ENCODE measurements at regions not wholly inside any gene's neighbourhood (a gene's known extent, or its start where the extent isn't known, plus 50 kb on each side); places are given as distances from the start of the nearest gene placed in this dataset.

GRCh38 chr10:111745982-111746381, 437.6 kb downstream of the GPAM start:
- DNase-seq (ENCODE audit: low read depth) = no peak

- no peak for DNase-seq (ENCODE audit: low read depth)
These were observed 435.8 kb downstream of the GPAM start for GRCh38 chr10:111747751-111748150.

- DNase-seq (ENCODE audit: low read depth) = no peak
These were observed 435.4 kb downstream of the GPAM start for GRCh38 chr10:111748184-111748583.

- no peak for DNase-seq (ENCODE audit: low read depth)
These were observed 433.3 kb downstream of the GPAM start for GRCh38 chr10:111750165-111750849.

- no peak for DNase-seq (ENCODE audit: low read depth)
These were observed 427.1 kb downstream of the GPAM start for GRCh38 chr10:111756217-111757061.

GRCh38 chr10:111758593-111758992, 425.0 kb downstream of the GPAM start:
- no peak for DNase-seq (ENCODE audit: low read depth)

GRCh38 chr10:111762114-111762513, 421.5 kb downstream of the GPAM start:
- no peak for DNase-seq (ENCODE audit: low read depth)

GRCh38 chr10:111765216-111765615, 418.3 kb downstream of the GPAM start:
- DNase-seq (ENCODE audit: low read depth) = no peak

- no peak for DNase-seq (ENCODE audit: low read depth)
These were observed 417.1 kb downstream of the GPAM start for GRCh38 chr10:111766464-111766863.

- DNase-seq (ENCODE audit: low read depth) = no peak
These were observed 415.9 kb downstream of the GPAM start for GRCh38 chr10:111767661-111768060.

GRCh38 chr10:111773950-111774349, 409.6 kb downstream of the GPAM start:
- no peak for DNase-seq (ENCODE audit: low read depth)

- DNase-seq (ENCODE audit: low read depth) = no peak
These were observed 409.1 kb downstream of the GPAM start for GRCh38 chr10:111774486-111774885.

- DNase-seq (ENCODE audit: low read depth) = no peak
These were observed 399.1 kb downstream of the GPAM start for GRCh38 chr10:111784436-111784835.

- DNase-seq (ENCODE audit: low read depth) = no peak
These were observed 398.6 kb downstream of the GPAM start for GRCh38 chr10:111784946-111785465.

GRCh38 chr10:111785921-111786320, 397.6 kb downstream of the GPAM start:
- no peak for DNase-seq (ENCODE audit: low read depth)

GRCh38 chr10:111789821-111790220, 393.7 kb downstream of the GPAM start:
- no peak for DNase-seq (ENCODE audit: low read depth)

GRCh38 chr10:111801841-111802240, 381.7 kb downstream of the GPAM start:
- no peak for DNase-seq (ENCODE audit: low read depth)

- DNase-seq (ENCODE audit: low read depth) = no peak
These were observed 378.8 kb downstream of the GPAM start for GRCh38 chr10:111804781-111805180.

GRCh38 chr10:111811517-111811916, 372.0 kb downstream of the GPAM start:
- no peak for DNase-seq (ENCODE audit: low read depth)

GRCh38 chr10:111820471-111820870, 363.1 kb downstream of the GPAM start:
- DNase-seq (ENCODE audit: low read depth) = no peak

GRCh38 chr10:111821871-111822270, 361.7 kb downstream of the GPAM start:
- DNase-seq (ENCODE audit: low read depth) = no peak

- DNase-seq (ENCODE audit: low read depth) = no peak
These were observed 360.9 kb downstream of the GPAM start for GRCh38 chr10:111822661-111823060.

- no peak for DNase-seq (ENCODE audit: low read depth)
These were observed 359.4 kb downstream of the GPAM start for GRCh38 chr10:111824128-111824527.
